AML-193 (cell line): ENCODE measurements at regions not wholly inside any gene's neighbourhood (a gene's known extent, or its start where the extent isn't known, plus 50 kb on each side); places are given as distances from the start of the nearest gene placed in this dataset.
A peak's percentile ranks its signal among the peaks of the same experiment; 100 is the strongest.
"Not testable (repeated sequence)": the region's sequence is repeated elsewhere in the genome, so short reads cannot be mapped to it uniquely, and the experiment has no call there.

ENCODE experiments used
- DNase-seq, 2 experiments: peaks; one replicate each; lab custom pipeline; 2025; lab: John Stamatoyannopoulos, UW

DNA sequence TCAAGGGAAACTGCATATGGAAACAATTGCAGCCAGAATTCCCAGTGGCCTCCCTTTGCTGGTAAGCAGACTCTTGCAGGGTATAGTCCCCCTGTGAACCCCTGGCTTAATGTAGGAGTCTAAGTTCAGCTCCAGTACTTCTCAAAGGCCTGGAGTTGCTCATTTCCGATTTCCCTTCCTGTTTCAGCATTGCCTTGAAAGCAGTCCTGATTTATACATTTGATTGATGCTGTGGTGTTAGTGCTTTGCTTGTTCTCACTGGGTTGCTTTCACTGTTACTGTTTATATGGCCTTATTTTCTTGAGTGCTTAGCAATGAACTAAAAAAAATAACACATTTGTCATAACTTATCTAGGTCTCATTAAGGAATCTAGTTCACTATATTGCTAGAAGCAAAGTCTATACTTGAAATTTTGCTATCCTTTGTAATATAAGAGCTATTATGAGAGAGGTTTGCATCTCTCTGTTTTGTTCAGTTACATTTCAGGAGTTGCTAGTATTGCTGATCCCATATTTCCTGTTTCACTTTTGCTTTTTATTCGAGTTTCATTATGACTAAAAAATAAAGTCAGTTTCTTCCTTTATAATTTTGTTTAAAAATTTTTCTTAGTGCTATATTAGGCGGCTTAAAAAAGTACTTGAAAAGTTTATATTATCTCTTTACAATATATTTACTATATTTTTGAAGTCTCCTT lies 122.4 kb upstream of the NMUR2 start:
- no peak for DNase-seq

DNA sequence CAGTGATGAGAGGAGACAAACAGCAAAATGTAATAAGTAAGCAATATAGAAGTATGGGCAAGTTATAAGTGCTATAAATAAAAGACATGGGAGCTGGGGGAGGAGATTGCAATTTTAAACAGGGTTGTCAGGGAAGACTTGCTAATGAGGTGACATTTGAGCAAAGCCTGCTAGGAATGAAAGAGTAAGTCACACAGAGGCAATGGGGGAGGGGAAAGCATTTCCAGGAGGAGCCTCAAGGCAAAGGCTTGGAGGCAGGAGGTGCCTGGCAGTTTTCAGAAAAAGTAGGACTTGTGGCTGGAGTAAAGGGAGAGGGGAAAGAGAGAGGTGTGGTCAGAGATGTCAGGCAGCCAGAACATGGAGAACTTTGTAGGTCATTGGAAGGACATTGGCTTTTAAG lies 124.4 kb upstream of the NMUR2 start:
- DNase-seq, result no peak

DNA sequence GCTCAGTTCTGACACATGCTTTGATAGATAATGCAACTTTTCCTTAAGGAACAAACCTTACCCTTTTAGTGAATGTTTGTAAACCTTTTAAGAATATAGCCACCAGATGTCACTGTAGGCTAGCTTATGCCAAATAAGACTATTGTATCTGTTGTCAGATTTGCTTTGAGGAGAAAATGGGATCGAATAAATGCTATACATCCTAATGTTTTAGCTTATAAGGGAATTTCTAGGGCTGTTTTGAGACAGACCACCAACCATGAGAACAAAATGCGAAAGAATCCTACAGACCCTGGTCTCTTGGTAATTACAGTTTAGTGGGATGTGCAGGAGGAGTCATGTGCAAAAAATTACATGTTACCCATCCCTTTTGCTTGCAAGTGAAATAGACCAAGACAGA lies 127.6 kb upstream of the NMUR2 start:
- peak; percentile 2 to 29 for DNase-seq

DNA sequence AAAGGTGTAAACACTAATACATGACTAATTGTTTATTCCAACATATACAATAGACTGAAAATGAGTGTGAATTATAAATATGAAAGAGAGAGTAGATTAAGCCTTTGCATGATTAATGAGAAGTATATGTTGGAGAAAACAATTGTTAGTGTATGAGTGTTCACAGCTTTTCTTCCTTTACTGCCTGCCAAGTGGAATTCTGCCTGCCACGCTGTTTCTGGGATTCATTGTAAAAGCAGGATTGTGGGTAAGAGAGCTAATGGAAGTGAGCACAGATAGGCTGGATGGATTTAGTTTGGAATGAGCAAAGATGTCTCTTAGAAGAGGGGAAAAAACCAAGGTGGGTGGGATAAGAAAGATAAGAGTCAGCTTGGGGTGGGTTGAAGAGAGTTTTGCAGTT lies 129.6 kb upstream of the NMUR2 start:
- DNase-seq, result no peak

DNA sequence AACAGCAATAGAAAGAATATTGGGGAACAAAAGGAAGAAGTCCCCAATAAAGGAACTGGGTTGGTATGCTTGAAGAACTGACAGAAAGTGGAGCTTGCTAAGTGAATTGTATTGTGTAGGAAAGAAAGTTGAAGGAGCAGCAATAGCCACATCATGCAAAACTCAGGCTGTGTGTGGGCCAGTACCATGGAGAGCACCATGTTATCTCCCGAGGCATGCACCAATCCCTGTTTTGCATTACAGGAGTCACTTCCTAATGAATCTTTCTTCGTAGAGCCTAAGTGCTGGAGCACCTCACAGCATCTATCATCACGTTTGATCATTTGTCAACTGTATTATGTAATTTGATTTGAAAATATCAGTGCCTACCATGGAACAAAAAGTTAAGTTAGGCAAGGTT lies 137.7 kb upstream of the NMUR2 start:
- DNase-seq, result no peak

DNA sequence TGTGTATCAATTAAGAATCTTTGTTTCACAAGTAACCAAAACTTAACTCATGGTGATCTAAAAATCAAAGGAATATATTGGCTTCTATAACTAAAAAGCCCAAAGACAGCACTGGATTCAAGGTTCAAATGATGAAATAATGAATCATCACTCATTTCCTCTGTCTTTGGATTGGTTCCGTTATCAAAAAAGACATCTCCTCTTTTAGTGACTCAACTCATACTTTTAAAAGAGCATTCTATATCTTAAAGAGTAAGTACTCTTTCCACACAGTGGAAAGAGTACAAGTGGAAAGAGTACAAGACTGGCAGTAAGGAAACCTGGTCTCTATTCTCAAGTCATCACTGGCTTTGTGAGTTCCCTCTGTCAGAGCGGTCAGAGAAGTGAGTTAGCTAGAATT lies 141.4 kb upstream of the NMUR2 start:
- DNase-seq, result no peak

DNA sequence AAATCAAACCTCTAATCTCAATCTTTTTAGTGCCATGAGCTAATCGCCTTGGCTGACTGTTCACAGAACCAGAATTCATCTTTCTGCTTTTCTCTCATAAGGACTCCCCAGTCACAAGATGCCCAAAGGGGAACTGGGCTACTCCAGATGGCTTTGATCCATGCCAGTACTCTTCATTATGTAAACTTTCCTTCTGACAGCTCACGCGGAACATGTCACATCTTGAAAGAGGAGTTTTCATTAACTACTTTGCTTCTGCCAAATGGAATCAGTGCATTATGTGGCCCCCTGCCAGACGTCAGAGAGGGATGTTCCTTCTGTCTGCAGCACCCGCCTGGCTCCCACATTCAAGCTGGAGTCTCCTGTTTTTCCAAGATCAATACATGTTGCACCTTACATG lies 142.1 kb upstream of the NMUR2 start:
- DNase-seq, result no peak

DNA sequence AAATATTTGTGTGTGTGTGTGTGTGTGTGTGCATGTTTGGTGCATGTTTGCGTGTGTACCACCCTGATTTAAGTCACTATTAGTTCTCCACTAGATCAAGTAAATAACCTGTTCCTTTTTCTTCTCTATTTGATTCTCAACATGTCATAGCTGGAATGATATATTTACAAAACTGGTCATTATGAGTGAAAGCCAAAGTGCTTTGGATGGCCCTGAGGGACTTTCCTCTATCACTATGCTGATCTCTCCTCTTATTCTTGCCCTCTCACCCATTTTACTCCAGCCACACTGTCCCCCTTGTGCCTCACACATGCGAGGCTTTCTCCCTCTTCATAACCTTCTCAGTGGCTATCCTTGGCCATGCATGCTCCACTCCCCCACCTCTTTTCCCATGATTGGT lies 144.6 kb upstream of the NMUR2 start:
- DNase-seq, result no peak

DNA sequence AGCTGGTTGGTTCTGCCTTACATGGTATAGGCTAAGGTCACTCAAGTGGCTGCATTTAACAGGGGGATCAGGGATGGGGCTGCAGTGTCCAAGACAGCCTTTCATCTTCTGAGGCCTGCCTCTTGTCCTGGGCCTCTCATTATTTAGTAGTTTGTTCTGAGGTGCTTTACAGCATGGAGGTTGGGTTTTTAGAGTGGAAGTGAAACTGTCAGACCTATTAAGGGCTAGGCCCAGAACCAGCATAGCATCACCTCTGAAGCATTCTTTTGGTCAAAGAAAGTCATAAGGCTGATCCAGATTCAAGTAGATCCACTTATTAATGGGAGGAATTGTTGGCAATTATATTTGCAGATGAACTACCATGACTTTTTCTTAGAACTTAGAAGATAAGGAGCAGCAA lies 146.0 kb upstream of the NMUR2 start:
- DNase-seq, result no peak

DNA sequence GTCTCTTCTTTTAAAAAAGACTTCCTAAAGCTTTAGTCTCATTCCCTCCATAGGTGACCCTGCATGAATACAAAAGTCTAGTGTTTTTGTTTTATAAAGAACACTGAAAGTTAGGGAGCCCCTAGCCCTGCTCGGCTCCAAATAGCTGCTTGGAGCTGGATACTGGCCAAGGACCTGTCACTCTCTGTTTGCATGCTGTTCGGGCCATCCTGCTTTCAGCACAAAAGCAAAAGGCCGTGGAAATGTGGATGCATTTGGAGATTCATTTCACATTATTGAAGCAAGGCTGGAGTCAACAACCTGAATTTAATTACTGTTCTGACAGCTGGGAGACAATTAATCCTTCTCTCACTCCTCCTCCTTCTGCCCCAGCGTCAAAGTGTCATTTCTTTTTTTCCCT lies 151.7 kb upstream of the NMUR2 start:
- DNase-seq, result no peak

DNA sequence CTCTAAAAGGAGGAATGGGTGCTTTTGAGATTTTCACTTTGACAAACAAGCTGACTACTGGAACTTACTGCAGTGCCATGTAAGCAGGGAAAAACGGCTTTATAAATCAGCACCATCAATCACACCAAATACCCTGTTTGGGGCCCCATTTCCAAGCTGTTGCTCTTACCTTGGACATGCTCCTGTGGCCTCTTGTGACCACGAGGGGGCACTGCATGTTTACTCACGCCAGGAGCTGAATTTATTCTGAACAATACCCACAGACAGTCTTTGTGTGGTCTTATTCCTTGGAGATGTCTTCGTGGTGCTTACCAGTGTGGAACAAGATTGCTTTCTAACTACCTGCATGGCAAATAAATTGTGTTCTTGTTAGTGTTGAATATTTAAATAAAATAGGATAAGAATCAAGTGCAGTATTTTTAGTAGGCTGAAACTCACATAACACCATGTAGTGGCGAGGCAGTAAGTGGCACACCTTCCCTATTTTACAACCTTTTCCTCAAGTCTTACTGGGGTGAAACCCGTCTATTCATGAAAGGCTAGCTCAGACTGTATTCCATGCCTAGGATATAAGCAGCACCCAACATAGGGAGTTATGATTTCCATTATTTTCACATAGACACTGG lies 155.5 kb upstream of the NMUR2 start:
- peak in 1 of 2 experiments; percentile 2 for DNase-seq

DNA sequence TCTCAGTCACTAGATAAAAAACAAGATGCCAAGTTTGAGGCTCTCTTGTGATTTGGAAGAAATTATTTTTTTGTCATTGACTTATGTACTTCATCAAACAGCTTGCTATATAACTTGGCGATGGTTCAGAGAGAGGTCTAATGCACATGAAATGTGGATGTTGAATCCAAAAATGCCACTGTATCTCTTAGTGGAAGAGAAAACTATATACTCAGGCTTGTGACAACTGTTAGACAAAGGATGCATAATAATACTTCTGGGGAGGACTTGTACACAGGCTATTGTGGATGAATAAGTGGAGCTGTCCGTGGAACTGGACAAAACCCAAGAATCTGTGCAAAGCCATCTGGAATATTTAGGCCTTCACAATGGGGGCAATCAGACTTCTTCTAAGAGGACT lies 162.9 kb upstream of the NMUR2 start:
- no peak for DNase-seq

DNA sequence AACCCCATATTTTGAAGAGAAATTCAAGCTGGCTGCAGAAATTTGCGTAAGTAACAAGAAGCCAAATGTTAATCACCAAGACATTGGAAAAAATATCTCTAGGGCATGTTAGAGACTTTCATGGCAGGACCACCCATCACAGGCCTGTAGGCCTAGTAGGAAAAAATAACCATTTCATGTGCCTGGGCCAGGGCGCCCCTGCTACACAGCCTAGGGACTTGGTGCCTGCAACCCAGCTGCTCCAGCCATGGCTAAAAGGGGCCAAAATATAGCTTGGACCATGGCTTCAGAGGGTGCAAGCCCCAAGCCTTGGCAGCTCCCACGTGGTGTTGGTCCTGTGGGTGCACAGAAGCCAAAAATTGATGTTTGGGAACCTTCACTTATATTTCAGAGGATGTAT lies 167.7 kb upstream of the NMUR2 start:
- no peak for DNase-seq

DNA sequence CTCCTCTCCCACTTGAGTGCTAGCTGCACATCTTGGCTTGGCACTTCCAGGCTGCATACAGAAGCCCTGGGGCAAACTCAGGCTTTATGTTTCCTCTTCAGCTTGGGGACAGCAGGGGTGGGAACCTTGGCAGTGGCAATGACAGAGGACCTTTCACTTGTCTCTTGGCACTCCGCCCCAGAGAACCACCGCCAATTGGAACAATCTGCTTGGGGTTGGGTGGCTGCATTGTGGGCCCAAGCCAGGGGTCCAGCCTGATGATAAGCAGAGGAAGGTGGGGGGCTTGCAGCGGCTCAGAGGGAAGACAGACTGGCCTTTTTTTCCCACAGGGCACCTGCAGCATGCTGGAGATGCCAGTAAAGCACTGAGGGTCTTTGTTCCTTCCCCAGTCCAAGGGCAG lies 179.0 kb upstream of the NMUR2 start:
- no peak for DNase-seq

DNA sequence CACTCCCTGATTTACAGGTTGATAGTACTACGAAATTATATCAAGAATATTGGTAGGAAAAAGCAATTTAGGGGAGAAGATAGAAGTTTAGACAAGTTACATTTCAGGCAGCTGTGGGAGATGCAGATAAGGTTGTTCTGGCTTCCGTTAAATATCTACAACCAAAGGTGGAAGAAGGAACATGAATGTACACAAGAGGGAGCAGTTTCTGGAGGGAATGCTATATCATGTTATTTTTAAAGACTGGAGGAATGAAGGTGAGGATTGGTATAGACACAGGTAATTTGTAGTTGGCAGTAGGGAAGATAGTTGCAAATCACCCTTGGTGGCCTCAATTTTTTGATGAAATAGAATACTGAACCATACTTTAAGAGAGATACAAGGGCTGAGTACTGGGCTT lies 187.3 kb upstream of the NMUR2 start:
- DNase-seq, result peak in 1 of 2 experiments; percentile 0

DNA sequence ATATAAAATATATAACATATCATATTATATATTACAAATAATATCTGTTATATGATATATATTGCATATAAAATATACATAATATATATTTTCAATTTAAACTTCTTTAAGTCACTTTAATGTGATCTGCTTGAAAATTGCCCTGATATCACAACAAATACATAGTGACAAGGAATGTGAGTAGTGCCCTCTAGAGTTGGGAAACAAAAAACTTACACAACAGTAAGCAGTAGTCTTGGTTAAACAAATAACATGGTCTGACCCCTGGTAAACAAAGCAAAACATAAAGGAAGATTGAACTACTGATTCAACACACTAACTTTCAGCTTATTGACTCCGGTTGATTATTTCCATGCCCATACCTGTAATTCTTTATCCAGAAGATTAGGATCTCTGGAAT lies 188.3 kb upstream of the NMUR2 start:
- DNase-seq, result peak in 1 of 2 experiments; percentile 25

DNA sequence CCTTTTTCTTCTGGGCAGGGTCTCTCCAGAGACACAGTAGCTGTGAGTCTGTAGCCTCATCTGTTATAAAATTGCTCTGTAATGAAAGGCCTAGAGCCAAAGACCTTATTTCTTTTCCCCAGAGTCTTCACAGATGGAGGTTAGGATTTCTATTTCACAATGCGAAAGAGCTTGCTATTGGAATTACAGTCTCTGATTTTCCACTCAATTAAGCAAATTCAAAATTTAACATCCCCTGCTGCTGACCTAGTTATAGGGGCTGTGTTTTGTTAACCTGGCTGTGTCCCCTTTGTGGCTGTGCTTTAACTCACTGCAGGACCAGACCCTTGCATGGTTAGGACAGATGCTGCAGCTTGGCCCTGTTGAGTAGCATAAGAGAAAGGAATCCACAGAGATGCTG lies 190.3 kb upstream of the NMUR2 start:
- no peak for DNase-seq

DNA sequence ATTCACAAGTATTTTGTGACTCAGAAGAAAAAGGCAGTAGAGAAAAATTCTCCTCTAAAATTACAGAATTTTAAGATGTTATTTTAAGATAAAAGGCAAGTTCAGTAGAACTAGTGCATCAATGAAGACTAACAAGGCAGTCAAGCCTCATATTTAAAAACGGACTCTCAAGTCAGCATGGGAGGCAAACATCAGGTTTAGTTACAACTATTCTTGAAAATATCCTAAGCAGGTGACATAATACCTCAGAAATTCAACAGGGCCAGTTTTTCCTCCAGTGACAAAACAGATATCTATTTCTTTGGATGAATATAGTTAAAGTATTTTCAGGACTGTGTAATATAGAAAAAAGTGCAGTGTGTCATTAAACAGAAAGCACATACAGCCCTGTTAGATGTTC lies 194.0 kb upstream of the NMUR2 start:
- DNase-seq, result no peak

DNA sequence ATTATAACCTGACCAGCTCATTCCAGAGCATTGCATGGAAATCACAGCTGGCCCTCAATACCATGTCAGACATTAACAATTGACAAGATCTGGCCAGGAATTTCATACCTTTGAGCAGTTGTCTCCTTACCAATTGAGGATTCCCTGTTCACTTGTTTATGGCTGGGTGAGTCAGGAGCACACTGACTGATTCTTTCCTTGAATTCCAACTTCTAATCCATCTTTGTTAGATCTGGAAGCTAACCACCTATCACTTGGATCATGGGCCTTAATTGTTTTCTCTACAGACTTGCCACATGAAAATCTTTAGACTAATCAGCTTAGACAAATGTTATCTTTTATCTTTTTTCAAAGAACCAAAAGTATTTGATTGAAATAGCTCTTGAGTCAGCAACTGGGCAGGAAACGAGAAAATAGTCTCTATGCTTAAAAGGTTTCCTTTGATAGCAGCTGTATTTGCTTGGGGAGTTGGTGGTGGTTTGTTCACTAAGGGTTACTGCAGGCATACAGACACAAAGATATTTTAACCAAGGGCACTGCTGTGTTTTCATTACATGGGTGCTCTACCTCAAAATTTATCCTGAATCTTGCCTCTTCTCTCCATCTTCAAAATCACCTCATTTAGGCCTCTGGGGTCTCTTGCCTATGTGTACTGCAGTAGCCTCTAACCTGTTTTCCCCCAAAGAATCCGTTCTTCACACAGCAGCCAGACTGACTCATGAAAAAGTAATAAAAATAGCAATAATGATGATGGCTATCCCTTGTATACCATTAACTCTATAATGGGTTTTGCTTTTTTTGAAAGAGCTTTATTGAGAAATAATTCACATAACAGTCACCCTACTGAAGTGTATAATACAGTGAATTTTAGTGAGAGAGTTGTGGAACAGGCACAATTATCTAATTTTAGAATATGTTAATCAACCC lies 197.0 kb upstream of the NMUR2 start:
- no peak for DNase-seq

DNA sequence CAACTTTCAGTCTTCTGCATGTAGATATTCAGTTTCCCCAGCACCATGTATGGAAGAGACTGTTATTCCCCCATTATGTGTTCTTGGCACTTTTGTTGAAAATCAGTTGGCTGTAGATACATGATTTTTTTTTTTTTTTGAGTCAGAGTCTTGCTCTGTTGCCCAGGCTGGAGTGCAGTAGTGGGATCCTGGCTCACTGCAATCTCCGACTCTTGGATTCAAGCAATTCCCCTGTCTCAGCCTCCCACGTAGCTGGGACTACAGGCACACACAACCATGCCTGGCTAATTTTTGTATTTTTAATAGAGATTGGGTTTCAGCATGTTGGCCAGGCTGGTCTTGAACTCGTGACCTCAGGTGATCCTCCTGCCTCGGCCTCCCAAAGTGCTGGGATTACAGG lies 201.0 kb upstream of the NMUR2 start:
- not testable (repeated sequence) for DNase-seq

DNA sequence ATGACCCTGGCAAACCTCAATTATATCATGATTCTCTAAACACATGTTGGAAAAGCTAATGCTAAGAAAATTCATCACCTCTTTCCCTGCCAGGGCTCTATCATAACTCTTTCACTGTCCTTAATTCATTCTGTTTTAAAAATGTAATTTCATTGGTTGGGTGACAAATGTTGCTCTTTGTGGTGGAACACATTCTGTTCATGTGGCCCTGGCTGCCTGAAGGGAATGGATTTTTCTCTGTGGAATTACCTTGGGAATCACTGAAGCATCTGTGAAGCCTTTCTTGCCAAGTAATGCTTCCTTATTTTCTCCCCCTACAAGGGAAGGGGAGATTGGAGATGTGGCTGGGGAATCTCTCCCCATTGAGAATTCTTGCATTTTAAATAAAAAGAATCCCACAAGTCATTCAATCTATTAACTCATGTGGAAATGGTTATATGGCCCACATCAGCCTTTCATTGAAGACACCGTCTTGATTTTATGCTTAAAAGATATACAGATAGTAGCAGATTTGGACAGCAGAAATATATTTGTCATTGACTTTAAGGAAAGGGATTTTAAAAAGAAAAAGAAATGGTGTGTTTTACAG lies 201.8 kb upstream of the NMUR2 start:
- DNase-seq, result no peak

DNA sequence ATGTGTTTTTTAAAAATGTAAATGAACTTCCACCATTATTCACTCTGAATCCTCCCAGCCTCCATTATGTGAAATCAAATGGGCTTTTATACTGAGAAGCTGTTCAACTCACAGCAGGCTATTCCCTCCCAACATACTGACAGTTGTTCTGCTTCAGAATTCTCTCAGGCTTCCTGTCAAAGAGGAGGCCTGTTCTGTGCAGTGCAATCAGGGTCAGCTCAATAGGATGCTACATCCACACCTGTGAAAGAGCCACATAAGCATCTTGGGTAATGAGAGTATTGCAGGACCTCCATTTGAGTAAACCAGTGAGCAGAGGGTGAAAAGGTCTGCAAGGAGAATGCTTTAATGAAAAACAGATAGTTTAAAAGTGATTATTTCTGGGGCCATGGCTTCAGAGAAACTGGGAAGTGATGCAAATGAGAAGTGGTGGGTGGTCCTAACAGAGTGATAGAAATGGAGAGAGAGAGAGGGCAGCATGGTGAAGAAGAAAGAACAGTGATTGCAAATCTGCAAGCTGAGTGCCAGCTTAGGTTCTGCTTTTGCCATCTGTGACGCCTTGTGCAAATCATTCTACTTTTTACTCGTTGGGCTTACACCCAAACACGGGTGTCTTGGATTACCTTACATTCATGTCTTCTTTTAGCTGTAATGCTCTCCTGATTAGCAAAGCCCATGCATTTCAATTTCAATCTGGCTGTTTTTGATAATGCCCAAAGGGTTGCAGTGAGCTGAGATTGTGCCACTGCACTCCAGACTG lies 202.5 kb upstream of the NMUR2 start:
- no peak for DNase-seq
